GM12801 (cell line): ENCODE measurements at regions not wholly inside any gene's neighbourhood (a gene's known extent, or its start where the extent isn't known, plus 50 kb on each side); places are given as distances from the start of the nearest gene placed in this dataset.

Experiments used
- CTCF ChIP-seq: IDR thresholded peaks from one replicate; pipeline ENCODE4 v1.5.1; 2011; ENCODE audit warnings: control low read depth; ENCODE audit not compliant: insufficient read length; ENCODE audit errors: extremely low read depth

- TF ChIP-seq CTCF, result no peak
These were observed 282.8 kb upstream of the EDNRB start for GRCh38 chr13:78201411-78201810.

- no peak for TF ChIP-seq CTCF
These were observed 280.2 kb upstream of the EDNRB start for GRCh38 chr13:78198821-78199220.

- TF ChIP-seq CTCF, result no peak
These were observed 279.8 kb upstream of the EDNRB start for GRCh38 chr13:78198419-78198818.

- TF ChIP-seq CTCF, result no peak
These were observed 278.6 kb upstream of the EDNRB start for GRCh38 chr13:78197231-78197630.

- no peak for TF ChIP-seq CTCF
These were observed 276.4 kb upstream of the EDNRB start for GRCh38 chr13:78194904-78195639.

- no peak for TF ChIP-seq CTCF
These were observed 275.2 kb upstream of the EDNRB start for GRCh38 chr13:78193846-78194245.

- no peak for TF ChIP-seq CTCF
These were observed 274.1 kb upstream of the EDNRB start for GRCh38 chr13:78192716-78193115.
